Endothelial cell of umbilical vein (primary cell): ENCODE measurements at regions not wholly inside any gene's neighbourhood (a gene's known extent, or its start where the extent isn't known, plus 50 kb on each side); places are given as distances from the start of the nearest gene placed in this dataset.

Source experiments
- BruUV-seq: library from RNA; stranded (reverse); fragments of 400-500 nt; replicated peaks from 2 replicates; lab custom pipeline; 2021; lab: Mats Ljungman, UMichigan
- CTCF ChIA-PET: fragments of 300-600, 350-600 bp; sonication (Branson Sonifier 250); formaldehyde crosslinking; loops from one replicate; lab custom pipeline; 2021; ENCODE audit warnings: antibody characterized with exemption, inconsistent platforms; lab: Charles Lee
- POLR2A ChIA-PET: fragments of 300-600, 350-600 bp; sonication (Branson Sonifier 250); formaldehyde crosslinking; loops from one replicate; lab custom pipeline; 2021; ENCODE audit warnings: antibody characterized with exemption, inconsistent platforms; lab: Charles Lee
- DNase-seq: peaks from one replicate; pipeline ENCODE4 v3.0.0-alpha.2; 2011; ENCODE audit warnings: low read depth, low spot score
- FAIRE-seq: peaks from 2 replicates; lab custom pipeline; 2011; peaks lifted over from hg19 to GRCh38; lab: Jason Lieb, UNC
- H2AFZ ChIP-seq: 2 replicates; pipeline ENCODE4 v1.6.0; 2012; ENCODE audit warnings: low read depth, low read length, control low read depth, inconsistent platforms
- H3K27ac ChIP-seq: 2 replicates; pipeline ENCODE4 v1.5.1; 2011; ENCODE audit warnings: low read depth, mild to moderate bottlenecking, control low read depth, low read length, moderate library complexity; ENCODE audit not compliant: insufficient read depth
- H3K27me3 ChIP-seq, 2 experiments: 2 replicates each; pipeline versions ENCODE4 v1.6.0 to v1.6.1; 2011; ENCODE audit warnings: low read length in 2 of 2, mixed read lengths in 1 of 2; ENCODE audit not compliant: control insufficient read depth in 2 of 2, insufficient read depth in 2 of 2
- H3K36me3 ChIP-seq, 2 experiments: 2 replicates in 1 of 2; 3 replicates in 1 of 2; pipeline ENCODE4 v1.5.1; 2011; ENCODE audit warnings: low read length in 2 of 2, mild to moderate bottlenecking in 1 of 2, moderate library complexity in 1 of 2; ENCODE audit not compliant: control insufficient read depth in 2 of 2, insufficient read depth in 2 of 2; ENCODE audit errors: extremely low read depth in 1 of 2
- H3K4me1 ChIP-seq: 3 replicates; pipeline ENCODE4 v1.5.1; 2011; ENCODE audit warnings: mild to moderate bottlenecking, low read length; ENCODE audit not compliant: control insufficient read depth, insufficient read depth; ENCODE audit errors: extremely low read depth
- H3K4me2 ChIP-seq: 2 replicates; pipeline ENCODE4 v1.6.1; 2011; ENCODE audit warnings: low read length, control low read depth, mixed read lengths; ENCODE audit not compliant: insufficient read depth
- H3K4me3 ChIP-seq, 3 experiments: fragments of 200-600 bp in 1 of 3; sonication (generic), shearing (Covaris generic) in 1 of 3; replicated peaks in 1 of 3; 2 replicates each; pipeline ENCODE4 v1.5.1; 2011 to 2016; ENCODE audit warnings: control low read depth in 3 of 3, low read length in 3 of 3, mild to moderate bottlenecking in 2 of 3, inconsistent platforms in 1 of 3, low read depth in 1 of 3, moderate library complexity in 1 of 3; ENCODE audit not compliant: insufficient read depth in 1 of 3
- H3K79me2 ChIP-seq: 2 replicates; pipeline ENCODE4 v1.6.0; 2012; ENCODE audit warnings: low read length, inconsistent platforms; ENCODE audit not compliant: control insufficient read depth, insufficient read depth
- H3K9ac ChIP-seq: replicated peaks from 2 replicates; pipeline ENCODE3; 2011; ENCODE audit warnings: low read length, control low read depth; ENCODE audit not compliant: insufficient read depth; ENCODE audit errors: extremely low read depth
- H3K9me1 ChIP-seq: replicated peaks from 3 replicates; pipeline ENCODE4 v1.6.0; 2011; ENCODE audit warnings: mild to moderate bottlenecking, low read length; ENCODE audit not compliant: control insufficient read depth, insufficient read depth; ENCODE audit errors: extremely low read depth
- H3K9me3 ChIP-seq: replicated peaks from 2 replicates; pipeline ENCODE4 v1.5.1; 2012; ENCODE audit warnings: low read length, inconsistent platforms; ENCODE audit not compliant: control insufficient read depth, insufficient read depth
- H4K20me1 ChIP-seq: replicated peaks from 2 replicates; pipeline ENCODE3; 2011; ENCODE audit warnings: mild to moderate bottlenecking, low read length; ENCODE audit not compliant: control insufficient read depth, insufficient read depth; ENCODE audit errors: extremely low read depth
- EZH2 ChIP-seq: IDR thresholded peaks from 2 replicates; pipeline ENCODE4 v1.6.1; 2012; ENCODE audit warnings: borderline replicate concordance, low read depth, mild to moderate bottlenecking, moderate library complexity, low read length, inconsistent platforms; ENCODE audit not compliant: severe bottlenecking
- FOS ChIP-seq: IDR thresholded peaks from 2 replicates; pipeline ENCODE4 v1.6.1; 2011; ENCODE audit warnings: mild to moderate bottlenecking, low read length, moderate library complexity, borderline replicate concordance; ENCODE audit not compliant: insufficient read depth
- GATA2 ChIP-seq: IDR thresholded peaks from 2 replicates; pipeline ENCODE4 v1.7.0; 2011; ENCODE audit warnings: low read depth, mild to moderate bottlenecking, moderate library complexity, mixed read lengths, low read length; ENCODE audit not compliant: insufficient read length, insufficient read depth
- JUN ChIP-seq: IDR thresholded peaks from 2 replicates; pipeline ENCODE4 v1.6.1; 2011; ENCODE audit warnings: borderline replicate concordance, low read depth; ENCODE audit not compliant: insufficient read length, insufficient read depth
- MAX ChIP-seq: IDR thresholded peaks from 2 replicates; pipeline ENCODE4 v1.6.1; 2011; ENCODE audit not compliant: insufficient read depth, insufficient read length
- MYC ChIP-seq: IDR thresholded peaks from one replicate; pipeline ENCODE4 v1.6.1; 2011; ENCODE audit warnings: mild to moderate bottlenecking, low read depth, low read length
- POLR2A ChIP-seq: IDR thresholded peaks from 2 replicates; pipeline ENCODE4 v1.6.1; 2012; ENCODE audit warnings: low read depth, mild to moderate bottlenecking, control low read depth, low read length
- POLR2AphosphoS5 ChIP-seq: IDR thresholded peaks from 2 replicates; pipeline ENCODE4 v1.6.1; 2012; ENCODE audit warnings: low read depth, mild to moderate bottlenecking, control low read depth, low read length, moderate library complexity; ENCODE audit not compliant: insufficient read depth
- dilution Hi-C: fragments of 300-500 bp; cut with MboI; formaldehyde crosslinking; loops from one replicate; pipeline ENCODE4 v1.15.0; 2019; ENCODE audit warnings: low sequenced_read_pairs; ENCODE audit not compliant: extremely low pct_ligation_motif_present
- intact Hi-C: fragments of 100-400 bp; cut with micrococcal nuclease; formaldehyde crosslinking; loops from one replicate; pipeline ENCODE4 v1.10.0; 2022
- TF ChIP-seq, protein P1 (sequence below), 2 donors: IDR thresholded peaks; 1 replicate in 1 of 2; 2 replicates in 1 of 2; pipeline ENCODE4 v1.5.1; 2011; ENCODE audit warnings: low read length in 2 of 2, mild to moderate bottlenecking in 2 of 2, moderate library complexity in 2 of 2, control low read depth in 1 of 2, inconsistent platforms in 1 of 2, low read depth in 1 of 2; ENCODE audit not compliant: insufficient read depth in 1 of 2; ENCODE audit errors: extremely low read depth in 1 of 2

DNA sequence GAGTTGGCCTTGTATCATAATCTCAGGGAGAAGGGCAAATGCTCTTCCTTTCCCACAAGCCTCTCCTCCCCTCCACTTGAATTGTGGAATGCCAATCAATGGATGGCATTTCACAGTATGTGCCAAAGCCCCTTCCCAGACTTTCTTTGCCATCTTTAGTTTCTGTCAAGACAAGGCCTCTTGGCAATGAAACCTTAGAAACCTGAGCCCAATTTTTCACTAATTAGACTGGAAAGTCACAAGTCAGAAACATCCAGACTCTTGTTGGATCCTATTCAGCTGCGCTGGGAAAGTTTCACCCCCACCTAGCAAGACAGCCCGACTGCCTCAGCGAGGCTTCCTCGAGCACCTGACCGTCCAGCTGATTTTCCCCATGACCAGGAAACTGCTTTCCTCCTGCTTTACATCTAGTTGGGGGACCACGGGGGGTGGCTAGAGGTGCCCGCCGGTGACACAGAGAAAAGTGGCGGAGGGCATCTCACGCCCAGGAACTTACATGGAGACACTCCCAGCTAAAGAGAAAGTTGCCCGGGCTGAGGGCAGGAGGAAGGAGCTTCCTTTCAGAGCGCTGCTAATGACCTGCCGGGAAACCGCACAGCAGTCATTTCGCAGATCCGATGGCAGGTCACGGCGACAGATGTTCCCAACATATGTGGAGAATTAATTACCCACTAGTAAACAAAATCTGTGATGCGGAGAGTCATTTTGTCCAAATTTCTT lies 302.6 kb upstream of the RRP15 start:
- no peaks in the 10 kb centered on the region for H3K9me1 ChIP-seq
- H3K79me2 ChIP-seq, result no peaks in the 10 kb centered on the region
- H2AFZ ChIP-seq, result no peak overlapping the region
- ChIA-PET POLR2A (no interaction called here), CTCF (no interaction called here)
- H3K27ac ChIP-seq, result no peak overlapping the region
- no TSS peak for BruUV-seq
- intact Hi-C loops, result no loop called here
- no peaks in the 10 kb centered on the region for H3K9me3 ChIP-seq
- H3K4me1 ChIP-seq, result no peaks in the 10 kb centered on the region
- no peaks in the 10 kb centered on the region for H4K20me1 ChIP-seq
- no peak for DNase-seq
- no peaks in the 10 kb centered on the region for H3K27me3 ChIP-seq
- H3K4me3 ChIP-seq, result no peak overlapping the region
- TF ChIP-seq POLR2AphosphoS5 (no peak), MAX (no peak)
- TF ChIP-seq, protein P1, sequence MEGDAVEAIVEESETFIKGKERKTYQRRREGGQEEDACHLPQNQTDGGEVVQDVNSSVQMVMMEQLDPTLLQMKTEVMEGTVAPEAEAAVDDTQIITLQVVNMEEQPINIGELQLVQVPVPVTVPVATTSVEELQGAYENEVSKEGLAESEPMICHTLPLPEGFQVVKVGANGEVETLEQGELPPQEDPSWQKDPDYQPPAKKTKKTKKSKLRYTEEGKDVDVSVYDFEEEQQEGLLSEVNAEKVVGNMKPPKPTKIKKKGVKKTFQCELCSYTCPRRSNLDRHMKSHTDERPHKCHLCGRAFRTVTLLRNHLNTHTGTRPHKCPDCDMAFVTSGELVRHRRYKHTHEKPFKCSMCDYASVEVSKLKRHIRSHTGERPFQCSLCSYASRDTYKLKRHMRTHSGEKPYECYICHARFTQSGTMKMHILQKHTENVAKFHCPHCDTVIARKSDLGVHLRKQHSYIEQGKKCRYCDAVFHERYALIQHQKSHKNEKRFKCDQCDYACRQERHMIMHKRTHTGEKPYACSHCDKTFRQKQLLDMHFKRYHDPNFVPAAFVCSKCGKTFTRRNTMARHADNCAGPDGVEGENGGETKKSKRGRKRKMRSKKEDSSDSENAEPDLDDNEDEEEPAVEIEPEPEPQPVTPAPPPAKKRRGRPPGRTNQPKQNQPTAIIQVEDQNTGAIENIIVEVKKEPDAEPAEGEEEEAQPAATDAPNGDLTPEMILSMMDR (IDR thresholded peaks at IDR 0.05; ENCODE audit: extremely low read depth in 1 of 2, insufficient read depth in 1 of 2, low read depth in 1 of 2, low read length in 2 of 2), result no peak
- dilution Hi-C loops, result no loop called here
- H3K4me2 ChIP-seq, result no peak overlapping the region
- no peak overlapping the region for H3K9ac ChIP-seq
- FAIRE-seq, result no peak
- H3K36me3 ChIP-seq, result no peaks in the 10 kb centered on the region

DNA sequence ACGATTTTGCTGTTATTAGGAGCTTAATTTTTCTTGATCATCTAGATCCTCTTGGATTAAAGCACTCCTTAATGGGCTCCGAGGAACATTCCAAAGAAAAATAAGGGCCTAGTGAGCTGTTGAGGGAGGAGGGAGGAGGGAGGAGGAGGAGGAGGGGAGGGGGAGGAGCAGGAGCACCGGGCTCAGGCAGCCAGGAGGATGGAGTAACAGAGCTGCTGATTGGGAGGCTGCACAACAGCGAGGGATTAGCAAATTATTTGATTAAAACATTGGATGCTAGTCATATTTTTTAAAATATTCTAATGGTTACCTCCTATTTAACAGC lies 302.1 kb upstream of the RRP15 start:
- no peaks in the 10 kb centered on the region for H3K27me3 ChIP-seq
- no peaks in the 10 kb centered on the region for H3K4me1 ChIP-seq
- BruUV-seq, result no TSS peak
- no peak for TF ChIP-seq FOS
- no peak for TF ChIP-seq EZH2
- no peak for TF ChIP-seq MYC
- TF ChIP-seq POLR2A, result no peak
- no peak for TF ChIP-seq POLR2AphosphoS5
- TF ChIP-seq JUN, result no peak
- TF ChIP-seq, protein P1 (IDR thresholded peaks at IDR 0.05; ENCODE audit: extremely low read depth in 1 of 2, insufficient read depth in 1 of 2, low read depth in 1 of 2, low read length in 2 of 2), result no peak
- TF ChIP-seq GATA2, result no peak
- no peak for TF ChIP-seq MAX
- no peak overlapping the region for H3K9ac ChIP-seq
- H3K9me1 ChIP-seq, result no peaks in the 10 kb centered on the region
- no peak overlapping the region for H3K4me2 ChIP-seq
- FAIRE-seq (no peak), DNase-seq (no peak)
- no peaks in the 10 kb centered on the region for H3K9me3 ChIP-seq
- dilution Hi-C loops, result no loop called here
- ChIA-PET CTCF (no interaction called here), POLR2A (no interaction called here)
- no peaks in the 10 kb centered on the region for H3K36me3 ChIP-seq
- H3K79me2 ChIP-seq, result no peaks in the 10 kb centered on the region
- H4K20me1 ChIP-seq, result no peaks in the 10 kb centered on the region
- no peak overlapping the region for H3K27ac ChIP-seq
- H2AFZ ChIP-seq, result no peak overlapping the region
- H3K4me3 ChIP-seq, result no peak overlapping the region
- intact Hi-C loops, result no loop called here
